IMR-90 (cell line): ENCODE measurements at regions not wholly inside any gene's neighbourhood (a gene's known extent, or its start where the extent isn't known, plus 50 kb on each side); places are given as distances from the start of the nearest gene placed in this dataset.

ENCODE experiments used
- ATAC-seq: fragments of 200-7000 bp; cut with Tn5 transposase; 2 replicates; pipeline ENCODE4 v1.9.1; 2020; ENCODE audit warnings: low read depth, mild to moderate bottlenecking, moderate library complexity
- BruUV-seq: library from RNA; stranded (reverse); fragments of 400-500 nt; replicated peaks from 2 replicates; lab custom pipeline; 2021; lab: Mats Ljungman, UMichigan
- CTCF ChIA-PET: fragments of 300-600 bp; formaldehyde crosslinking; extraction: SDS; loops from one replicate; lab custom pipeline; 2021; ENCODE audit warnings: antibody characterized with exemption; lab: Yijun Ruan, JAX
- POLR2A ChIA-PET: fragments of 300-600 bp; sonication (Branson Sonifier 250); formaldehyde crosslinking; loops from one replicate; lab custom pipeline; 2022; ENCODE audit warnings: antibody characterized with exemption; ENCODE audit not compliant: unreplicated experiment; lab: Charles Lee
- DNase-seq: peaks from one replicate; pipeline ENCODE4 v3.0.0; 2013
- H2AFZ ChIP-seq: replicated peaks from 2 replicates; pipeline ENCODE3; 2013; ENCODE audit warnings: low read length, mild to moderate bottlenecking; ENCODE audit not compliant: poor library complexity
- H2AK5ac ChIP-seq: 2 replicates; pipeline ENCODE4 v1.6.1; 2013; ENCODE audit warnings: low read depth, low read length, inconsistent platforms
- H2AK9ac ChIP-seq: replicated peaks from 2 replicates; pipeline ENCODE3; 2013; ENCODE audit warnings: mild to moderate bottlenecking, low read depth, low read length, moderate library complexity; ENCODE audit not compliant: poor library complexity
- H2BK120ac ChIP-seq: 2 replicates; pipeline ENCODE4 v1.6.1; 2013; ENCODE audit warnings: low read depth, low read length, inconsistent platforms
- H2BK15ac ChIP-seq: 3 replicates; pipeline ENCODE4 v1.6.1; 2013; ENCODE audit warnings: low read depth, low read length, inconsistent platforms
- H2BK20ac ChIP-seq: 2 replicates; pipeline ENCODE4 v1.6.1; 2013; ENCODE audit warnings: low read depth, mild to moderate bottlenecking, inconsistent platforms, low read length, moderate library complexity
- H2BK5ac ChIP-seq: 2 replicates; pipeline ENCODE4 v1.6.1; 2013; ENCODE audit warnings: mild to moderate bottlenecking, low read depth, low read length, inconsistent platforms; ENCODE audit not compliant: poor library complexity, severe bottlenecking
- H3K14ac ChIP-seq: replicated peaks from 2 replicates; pipeline ENCODE4 v1.6.1; 2013; ENCODE audit warnings: low read depth, low read length, inconsistent platforms
- H3K18ac ChIP-seq: 2 replicates; pipeline ENCODE4 v1.6.1; 2013; ENCODE audit warnings: low read depth, low read length, control low read depth
- H3K23ac ChIP-seq: 2 replicates; pipeline ENCODE4 v1.6.1; 2013; ENCODE audit warnings: low read depth, low read length, inconsistent platforms
- H3K27ac ChIP-seq: 2 replicates; pipeline ENCODE4 v1.5.1; 2013; ENCODE audit warnings: mild to moderate bottlenecking, control low read depth, low read length; ENCODE audit not compliant: insufficient read depth
- H3K27me3 ChIP-seq: 2 replicates; pipeline ENCODE4 v1.6.1; 2013; ENCODE audit warnings: low read length; ENCODE audit not compliant: control insufficient read depth, insufficient read depth
- H3K36me3 ChIP-seq: 2 replicates; pipeline ENCODE4 v1.6.1; 2013; ENCODE audit warnings: low read length, mixed read lengths; ENCODE audit not compliant: control insufficient read depth, insufficient read depth
- H3K4ac ChIP-seq: 2 replicates; pipeline ENCODE4 v1.6.1; 2013; ENCODE audit warnings: low read depth, low read length, inconsistent platforms
- H3K4me1 ChIP-seq: 2 replicates; pipeline ENCODE4 v1.6.1; 2013; ENCODE audit warnings: low read length, mixed read lengths; ENCODE audit not compliant: control insufficient read depth, insufficient read depth
- H3K4me2 ChIP-seq: 2 replicates; pipeline ENCODE4 v1.6.1; 2013; ENCODE audit warnings: low read depth, mild to moderate bottlenecking, control low read depth, low read length, moderate library complexity
- H3K4me3 ChIP-seq: 2 replicates; pipeline ENCODE4 v1.5.1; 2013; ENCODE audit warnings: low read depth, mild to moderate bottlenecking, control low read depth, low read length, moderate library complexity; ENCODE audit not compliant: insufficient read depth
- H3K56ac ChIP-seq: 2 replicates; pipeline ENCODE4 v1.6.1; 2013; ENCODE audit warnings: low read length, inconsistent platforms; ENCODE audit not compliant: insufficient read depth; ENCODE audit errors: extremely low read depth
- H3K79me1 ChIP-seq, 2 experiments: 2 replicates each; pipeline ENCODE4 v1.6.1; 2013; ENCODE audit warnings: low read length in 2 of 2, inconsistent platforms in 1 of 2, low read depth in 1 of 2
- H3K9ac ChIP-seq: 2 replicates; pipeline ENCODE4 v1.6.1; 2013; ENCODE audit warnings: low read depth, low read length, control low read depth
- H3K9me1 ChIP-seq: 2 replicates; pipeline ENCODE4 v1.6.1; 2013; ENCODE audit warnings: low read length, inconsistent platforms; ENCODE audit not compliant: insufficient read depth
- H3K9me3 ChIP-seq: 2 replicates; pipeline ENCODE4 v1.6.1; 2013; ENCODE audit warnings: low read length; ENCODE audit not compliant: control insufficient read depth, insufficient read depth
- H4K20me1 ChIP-seq: 2 replicates; pipeline ENCODE4 v1.6.1; 2013; ENCODE audit warnings: low read length, inconsistent platforms; ENCODE audit not compliant: insufficient read depth
- H4K5ac ChIP-seq: 2 replicates; pipeline ENCODE4 v1.6.1; 2013; ENCODE audit warnings: mild to moderate bottlenecking, low read depth, low read length, control low read depth
- H4K8ac ChIP-seq, 2 experiments: 2 replicates each; pipeline ENCODE4 v1.6.1; 2013; ENCODE audit warnings: low read depth in 2 of 2, low read length in 2 of 2, control low read depth in 1 of 2, inconsistent platforms in 1 of 2
- H4K91ac ChIP-seq: 2 replicates; pipeline ENCODE4 v1.6.1; 2013; ENCODE audit warnings: low read depth, low read length, inconsistent platforms; ENCODE audit not compliant: insufficient read depth
- CEBPB ChIP-seq: IDR thresholded peaks from 2 replicates; pipeline ENCODE4 v1.6.1; 2012; ENCODE audit warnings: low read depth, low read length, improper control_type of control experiment
- FOS ChIP-seq: fragments of 150-350 bp; IDR thresholded peaks from 2 replicates; pipeline ENCODE4 v1.6.1; 2016; ENCODE audit warnings: low read depth, low read length
- MAFK ChIP-seq: IDR thresholded peaks from 2 replicates; pipeline ENCODE4 v1.6.1; 2012; ENCODE audit warnings: low read depth, low read length, improper control_type of control experiment
- MAZ ChIP-seq: IDR thresholded peaks from 2 replicates; pipeline ENCODE4 v1.6.1; 2012; ENCODE audit warnings: low read depth, mild to moderate bottlenecking, low read length, improper control_type of control experiment, moderate library complexity, borderline replicate concordance
- NFE2L2 ChIP-seq: fragments of 150-350 bp; IDR thresholded peaks from 2 replicates; pipeline ENCODE4 v1.6.1; 2016; ENCODE audit warnings: low read depth, mild to moderate bottlenecking, low read length
- RAD21 ChIP-seq: IDR thresholded peaks from 2 replicates; pipeline ENCODE4 v1.6.1; 2012; ENCODE audit warnings: low read length, improper control_type of control experiment
- RCOR1 ChIP-seq: IDR thresholded peaks from 2 replicates; pipeline ENCODE4 v1.6.1; 2012; ENCODE audit warnings: mild to moderate bottlenecking, low read length, improper control_type of control experiment; ENCODE audit not compliant: insufficient replicate concordance
- SMC3 ChIP-seq: fragments of 150-350 bp; IDR thresholded peaks from 2 replicates; pipeline ENCODE4 v1.6.1; 2016; ENCODE audit warnings: low read depth, mild to moderate bottlenecking, antibody characterized with exemption, low read length, moderate library complexity
- WGBS, 2 experiments: methylation state at CpG; one replicate each; pipeline versions ENCODE4 v1.1.5 to v1.1.7; 2013; ENCODE audit warnings: missing lambda C conversion rate in 2 of 2; ENCODE audit not compliant: insufficient read length in 1 of 2; ENCODE audit errors: extremely low coverage in 2 of 2; 5-methylcytosine and 5-hydroxymethylcytosine counted together
- dilution Hi-C: fragments of 300-500 bp; cut with HindIII; formaldehyde crosslinking; loops from one replicate; pipeline ENCODE4 v1.14.3; 2018; ENCODE audit warnings: low sequenced_read_pairs; ENCODE audit not compliant: unreplicated experiment
- in situ Hi-C: fragments of 300-500 bp; cut with MboI; formaldehyde crosslinking; loops from 3 replicates; pipeline ENCODE4 v1.14.3; 2019; ENCODE audit warnings: low sequenced_read_pairs, inconsistent platforms, mixed read lengths
- intact Hi-C: fragments of 100-400 bp; cut with micrococcal nuclease; formaldehyde crosslinking; loops from 2 replicates; pipeline ENCODE4 v1.10.0; 2022
- TF ChIP-seq, protein P1 (sequence below): fragments of 150-350 bp; IDR thresholded peaks from 2 replicates; pipeline ENCODE4 v1.6.1; 2017; ENCODE audit warnings: mild to moderate bottlenecking, antibody characterized with exemption, low read length, low read depth
- TF ChIP-seq, protein P2 (sequence below): conservative IDR thresholded peaks from 2 replicates; pipeline ENCODE4 v1.5.1; 2012; ENCODE audit warnings: mild to moderate bottlenecking, low read depth, low read length, improper control_type of control experiment

DNA sequence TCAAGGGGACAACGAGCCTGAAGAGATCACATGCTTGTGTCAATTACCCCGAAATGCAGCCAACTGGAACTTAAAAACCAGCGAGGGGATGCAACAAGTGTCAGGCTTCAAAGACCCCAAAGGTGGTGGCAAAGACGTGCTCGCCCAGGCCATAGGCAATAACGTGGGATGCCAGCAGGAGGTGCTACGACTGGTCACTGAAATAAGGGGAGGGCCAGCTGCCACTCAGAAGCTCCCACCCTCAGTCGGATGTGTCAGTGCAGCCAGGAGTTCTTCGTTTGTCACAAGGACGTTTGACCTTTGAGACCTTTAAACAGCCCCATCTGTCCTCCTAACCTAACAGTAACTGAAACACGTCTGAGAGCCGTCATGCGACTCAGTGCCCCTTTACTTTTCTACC lies 556.8 kb upstream of the PCDH10 start:
- Histone ChIP-seq H3K27me3 (no peaks in the 10 kb centered on the region), H2AFZ (no peak overlapping the region), H2AK9ac (no peak overlapping the region), H3K4ac (no peak overlapping the region), H4K5ac (no peak overlapping the region), H4K8ac (no peak overlapping the region), H3K23ac (no peak overlapping the region), H3K14ac (no peak overlapping the region), H3K9me1 (no peaks in the 10 kb centered on the region), H4K91ac (no peak overlapping the region), H3K9ac (no peak overlapping the region), H2BK15ac (no peak overlapping the region), H3K56ac (no peak overlapping the region), H2BK5ac (no peak overlapping the region), H2BK20ac (no peak overlapping the region), H3K79me1 (no peaks in the 10 kb centered on the region), H4K20me1 (no peaks in the 10 kb centered on the region), H3K9me3 (peaks cover 5% of the 10 kb centered on the region), H3K4me2 (no peak overlapping the region), H3K4me1 (no peaks in the 10 kb centered on the region), H2AK5ac (no peak overlapping the region), H2BK120ac (no peak overlapping the region), H3K4me3 (no peak overlapping the region), H3K27ac (no peak overlapping the region), H3K36me3 (no peaks in the 10 kb centered on the region), H3K18ac (no peak overlapping the region)
- 59% methylated on average over 6 of the region's 13 CpGs; no CpG with 5 or more reads in 1 of the 2 experiments for WGBS, 2 experiments
- POLR2A ChIA-PET: no interaction called here
- ATAC-seq (no peak), DNase-seq (no peak)
- CTCF ChIA-PET: no interaction called here
- no TSS peak for BruUV-seq
- in situ Hi-C loops: no loop called here
- intact Hi-C loops: no loop called here
- dilution Hi-C loops: no loop called here
- TF ChIP-seq, protein P1, sequence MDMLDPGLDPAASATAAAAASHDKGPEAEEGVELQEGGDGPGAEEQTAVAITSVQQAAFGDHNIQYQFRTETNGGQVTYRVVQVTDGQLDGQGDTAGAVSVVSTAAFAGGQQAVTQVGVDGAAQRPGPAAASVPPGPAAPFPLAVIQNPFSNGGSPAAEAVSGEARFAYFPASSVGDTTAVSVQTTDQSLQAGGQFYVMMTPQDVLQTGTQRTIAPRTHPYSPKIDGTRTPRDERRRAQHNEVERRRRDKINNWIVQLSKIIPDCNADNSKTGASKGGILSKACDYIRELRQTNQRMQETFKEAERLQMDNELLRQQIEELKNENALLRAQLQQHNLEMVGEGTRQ: no peak
- TF ChIP-seq RCOR1: no peak
- TF ChIP-seq FOS: no peak
- TF ChIP-seq, protein P2, sequence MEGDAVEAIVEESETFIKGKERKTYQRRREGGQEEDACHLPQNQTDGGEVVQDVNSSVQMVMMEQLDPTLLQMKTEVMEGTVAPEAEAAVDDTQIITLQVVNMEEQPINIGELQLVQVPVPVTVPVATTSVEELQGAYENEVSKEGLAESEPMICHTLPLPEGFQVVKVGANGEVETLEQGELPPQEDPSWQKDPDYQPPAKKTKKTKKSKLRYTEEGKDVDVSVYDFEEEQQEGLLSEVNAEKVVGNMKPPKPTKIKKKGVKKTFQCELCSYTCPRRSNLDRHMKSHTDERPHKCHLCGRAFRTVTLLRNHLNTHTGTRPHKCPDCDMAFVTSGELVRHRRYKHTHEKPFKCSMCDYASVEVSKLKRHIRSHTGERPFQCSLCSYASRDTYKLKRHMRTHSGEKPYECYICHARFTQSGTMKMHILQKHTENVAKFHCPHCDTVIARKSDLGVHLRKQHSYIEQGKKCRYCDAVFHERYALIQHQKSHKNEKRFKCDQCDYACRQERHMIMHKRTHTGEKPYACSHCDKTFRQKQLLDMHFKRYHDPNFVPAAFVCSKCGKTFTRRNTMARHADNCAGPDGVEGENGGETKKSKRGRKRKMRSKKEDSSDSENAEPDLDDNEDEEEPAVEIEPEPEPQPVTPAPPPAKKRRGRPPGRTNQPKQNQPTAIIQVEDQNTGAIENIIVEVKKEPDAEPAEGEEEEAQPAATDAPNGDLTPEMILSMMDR: no peak
- no peak for TF ChIP-seq MAFK
- TF ChIP-seq RAD21: no peak
- no peak for TF ChIP-seq CEBPB
- no peak for TF ChIP-seq NFE2L2
- TF ChIP-seq SMC3: no peak
- TF ChIP-seq MAZ: no peak
